Activated CD4-positive, alpha-beta T cell treated with anti-CD3 and anti-CD28 coated beads, Interleukin-2, amount 50 U/mL, for 24 hours (primary cell): ENCODE measurements at regions not wholly inside any gene's neighbourhood (a gene's known extent, or its start where the extent isn't known, plus 50 kb on each side); places are given as distances from the start of the nearest gene placed in this dataset.
"Not testable (repeated sequence)": the region's sequence is repeated elsewhere in the genome, so short reads cannot be mapped to it uniquely, and the experiment has no call there.

Experiments
- DNase-seq, 2 donors: peaks; one replicate each; pipeline ENCODE4 v3.0.0-alpha.2; 2020; ENCODE audit warnings: low read depth in 1 of 2, low spot score in 1 of 2

GRCh38 chrX:67213686-67214085, 330.1 kb upstream of the AR start:
- DNase-seq: not testable (repeated sequence)

- DNase-seq: no peak
Measured at GRCh38 chrX:67207912-67208311, 335.9 kb upstream of the AR start.

GRCh38 chrX:67159437-67159836, 384.4 kb upstream of the AR start:
- DNase-seq: no peak

GRCh38 chrX:67114635-67115034, 429.2 kb upstream of the AR start:
- no peak for DNase-seq

- DNase-seq: no peak
Measured at GRCh38 chrX:67105758-67106116, 438.1 kb upstream of the AR start.

GRCh38 chrX:67104982-67105757, 438.7 kb upstream of the AR start:
- DNase-seq: no peak

- DNase-seq: no peak
Measured at GRCh38 chrX:67100031-67100884, 443.6 kb upstream of the AR start.

GRCh38 chrX:67094061-67094460, 449.8 kb upstream of the AR start:
- DNase-seq: no peak

- DNase-seq: no peak
Measured at GRCh38 chrX:67050760-67051159, 411.9 kb upstream of the EDA2R start.

GRCh38 chrX:67044866-67045265, 406.0 kb upstream of the EDA2R start:
- DNase-seq: no peak

- no peak for DNase-seq
Measured at GRCh38 chrX:67044029-67044653, 405.3 kb upstream of the EDA2R start.

- no peak for DNase-seq
Measured at GRCh38 chrX:67004451-67004850, 365.6 kb upstream of the EDA2R start.

- no peak for DNase-seq
Measured at GRCh38 chrX:66994729-66995128, 355.9 kb upstream of the EDA2R start.

- not testable (repeated sequence) for DNase-seq
Measured at GRCh38 chrX:66992077-66992476, 353.2 kb upstream of the EDA2R start.

GRCh38 chrX:66988331-66988730, 349.5 kb upstream of the EDA2R start:
- DNase-seq: no peak

- DNase-seq: no peak
Measured at GRCh38 chrX:66961665-66962064, 322.8 kb upstream of the EDA2R start.

- DNase-seq: no peak
Measured at GRCh38 chrX:66931713-66932112, 292.8 kb upstream of the EDA2R start.

GRCh38 chrX:66930516-66930915, 291.6 kb upstream of the EDA2R start:
- DNase-seq: not testable (repeated sequence)

GRCh38 chrX:66920296-66920695, 281.4 kb upstream of the EDA2R start:
- DNase-seq: no peak

- DNase-seq: no peak
Measured at GRCh38 chrX:66919280-66919832, 280.5 kb upstream of the EDA2R start.

- no peak for DNase-seq
Measured at GRCh38 chrX:66918511-66918910, 279.6 kb upstream of the EDA2R start.

GRCh38 chrX:66915893-66916292, 277.0 kb upstream of the EDA2R start:
- no peak for DNase-seq
